ENCODE measurements at regions not wholly inside any gene's neighbourhood (a gene's known extent, or its start where the extent isn't known, plus 50 kb on each side); places are given as distances from the start of the nearest gene placed in this dataset.
"Not testable (repeated sequence)": the region's sequence is repeated elsewhere in the genome, so short reads cannot be mapped to it uniquely, and the experiment has no call there.

- DNase-seq (no peak), ATAC-seq (no peak)
- Histone ChIP-seq H3K4me1 (ENCODE audit: control insufficient read depth, insufficient read depth, low read length) (no peaks in the 10 kb centered on the region), H3K4me3 (ENCODE audit: low read length) (no peak overlapping the region), H3K9me3 (ENCODE audit: control insufficient read depth, insufficient read depth, low read length) (no peaks in the 10 kb centered on the region), H3K27me3 (ENCODE audit: control insufficient read depth, insufficient read depth, low read length) (no peaks in the 10 kb centered on the region), H3K27ac (ENCODE audit: low read length) (no peak overlapping the region), H3K36me3 (ENCODE audit: control insufficient read depth, insufficient read depth, low read length) (no peaks in the 10 kb centered on the region)
- intact Hi-C loops (cut with micrococcal nuclease), result no loop called here
- no peak for TF ChIP-seq CTCF (IDR thresholded peaks at IDR 0.05)
- H3K4me3 Mint-ChIP-seq, result no peak overlapping the region
- H3K36me3 Mint-ChIP-seq, result no peaks in the 10 kb centered on the region
- H3K9me3 Mint-ChIP-seq, result no peaks in the 10 kb centered on the region
- peaks cover 0 to 3% of the 10 kb centered on the region in 2 donors for H3K27me3 Mint-ChIP-seq (ENCODE audit: low read depth in 2 of 2)
- 90% methylated on average over 8 of the region's 8 CpGs for WGBS (ENCODE audit: insufficient coverage)
- H3K4me1 Mint-ChIP-seq, result no peaks in the 10 kb centered on the region
- no peak overlapping the region for H3K27ac Mint-ChIP-seq
Observed at GRCh38 chr10:124242791-124243190, 149.4 kb upstream of the CHST15 start.

GRCh38 chr10:124242365-124242764, 149.0 kb upstream of the CHST15 start:
- H3K36me3 Mint-ChIP-seq, result no peaks in the 10 kb centered on the region
- H3K27me3 ChIP-seq (ENCODE audit: control insufficient read depth, insufficient read depth, low read length), result no peaks in the 10 kb centered on the region
- H3K4me3 Mint-ChIP-seq, result no peak overlapping the region
- H3K4me3 ChIP-seq (ENCODE audit: low read length), result no peak overlapping the region
- no peaks in the 10 kb centered on the region for H3K4me1 Mint-ChIP-seq
- H3K4me1 ChIP-seq (ENCODE audit: control insufficient read depth, insufficient read depth, low read length), result no peaks in the 10 kb centered on the region
- H3K27ac Mint-ChIP-seq, result no peak overlapping the region
- no peak overlapping the region for H3K27ac ChIP-seq (ENCODE audit: low read length)
- no peak for DNase-seq
- TF ChIP-seq CTCF (IDR thresholded peaks at IDR 0.05), result no peak
- WGBS (ENCODE audit: insufficient coverage), result 78% methylated on average over 7 of the region's 7 CpGs
- no peaks in the 10 kb centered on the region for H3K9me3 Mint-ChIP-seq
- peaks cover 0 to 3% of the 10 kb centered on the region in 2 donors for H3K27me3 Mint-ChIP-seq (ENCODE audit: low read depth in 2 of 2)
- intact Hi-C loops (cut with micrococcal nuclease), result no loop called here
- no peak for ATAC-seq
- no peaks in the 10 kb centered on the region for H3K36me3 ChIP-seq (ENCODE audit: control insufficient read depth, insufficient read depth, low read length)
- H3K9me3 ChIP-seq (ENCODE audit: control insufficient read depth, insufficient read depth, low read length), result no peaks in the 10 kb centered on the region

GRCh38 chr10:124241510-124241909, 148.1 kb upstream of the CHST15 start:
- ATAC-seq; H3K9me3 Mint-ChIP-seq; H3K36me3 Mint-ChIP-seq; H3K27ac Mint-ChIP-seq; H3K27me3 ChIP-seq (ENCODE audit: control insufficient read depth, insufficient read depth, low read length); H3K27ac ChIP-seq (ENCODE audit: low read length); intact Hi-C loops (cut with micrococcal nuclease); H3K36me3 ChIP-seq (ENCODE audit: control insufficient read depth, insufficient read depth, low read length); H3K4me1 ChIP-seq (ENCODE audit: control insufficient read depth, insufficient read depth, low read length); H3K4me3 Mint-ChIP-seq; DNase-seq; H3K4me3 ChIP-seq (ENCODE audit: low read length); H3K4me1 Mint-ChIP-seq; H3K9me3 ChIP-seq (ENCODE audit: control insufficient read depth, insufficient read depth, low read length); H3K27me3 Mint-ChIP-seq (ENCODE audit: low read depth in 2 of 2): not testable (repeated sequence)
- WGBS (ENCODE audit: insufficient coverage), result 96% methylated on average over 4 of the region's 5 CpGs

GRCh38 chr10:124240839-124241291, 147.5 kb upstream of the CHST15 start:
- Histone ChIP-seq H3K27ac (ENCODE audit: low read length) (no peak overlapping the region), H3K27me3 (ENCODE audit: control insufficient read depth, insufficient read depth, low read length) (no peaks in the 10 kb centered on the region), H3K4me3 (ENCODE audit: low read length) (no peak overlapping the region), H3K4me1 (ENCODE audit: control insufficient read depth, insufficient read depth, low read length) (no peaks in the 10 kb centered on the region), H3K9me3 (ENCODE audit: control insufficient read depth, insufficient read depth, low read length) (no peaks in the 10 kb centered on the region), H3K36me3 (ENCODE audit: control insufficient read depth, insufficient read depth, low read length) (no peaks in the 10 kb centered on the region)
- no peak overlapping the region for H3K4me3 Mint-ChIP-seq
- DNase-seq (no peak), ATAC-seq (no peak)
- WGBS (ENCODE audit: insufficient coverage), result 88% methylated on average over 17 of the region's 17 CpGs
- no peaks in the 10 kb centered on the region for H3K36me3 Mint-ChIP-seq
- no peaks in the 10 kb centered on the region for H3K9me3 Mint-ChIP-seq
- intact Hi-C loops (cut with micrococcal nuclease), result no loop called here
- H3K27me3 Mint-ChIP-seq (ENCODE audit: low read depth in 2 of 2), result peaks cover 0 to 6% of the 10 kb centered on the region in 2 donors
- H3K4me1 Mint-ChIP-seq, result no peaks in the 10 kb centered on the region
- H3K27ac Mint-ChIP-seq, result no peak overlapping the region
- TF ChIP-seq CTCF (IDR thresholded peaks at IDR 0.05), result no peak
